GM23248 (cell line): ENCODE measurements at regions not wholly inside any gene's neighbourhood (a gene's known extent, or its start where the extent isn't known, plus 50 kb on each side); places are given as distances from the start of the nearest gene placed in this dataset.

Experiments used
- DNase-seq: peaks from one replicate; pipeline ENCODE4 v3.0.0-alpha.2; 2015
- H2AFZ ChIP-seq: fragments of 200-600 bp; sonication (generic); 2 replicates; pipeline ENCODE4 v1.6.1; 2016; ENCODE audit warnings: antibody characterized with exemption
- H3F3A ChIP-seq: fragments of 200-600 bp; sonication (generic); 2 replicates; pipeline ENCODE4 v1.6.1; 2016; ENCODE audit warnings: mild to moderate bottlenecking, antibody characterized with exemption, mixed run types; ENCODE audit not compliant: insufficient read depth
- H3K27ac ChIP-seq: fragments of 200-600 bp; sonication (generic); 2 replicates; pipeline ENCODE4 v1.5.1; 2016; ENCODE audit warnings: mild to moderate bottlenecking
- H3K27me3 ChIP-seq: fragments of 200-600 bp; sonication (generic); replicated peaks from 2 replicates; pipeline ENCODE4 v1.6.1; 2016; ENCODE audit warnings: mild to moderate bottlenecking; ENCODE audit not compliant: insufficient read depth
- H3K36me3 ChIP-seq: fragments of 200-600 bp; sonication (generic); 2 replicates; pipeline ENCODE4 v1.6.1; 2016; ENCODE audit warnings: low read depth, mild to moderate bottlenecking
- H3K4me1 ChIP-seq: fragments of 200-600 bp; sonication (generic); 2 replicates; pipeline ENCODE4 v1.6.1; 2016; ENCODE audit warnings: mild to moderate bottlenecking; ENCODE audit not compliant: insufficient read depth
- H3K4me2 ChIP-seq: fragments of 200-600 bp; sonication (generic); one replicate; pipeline ENCODE4 v1.6.1; 2016; ENCODE audit warnings: mild to moderate bottlenecking; ENCODE audit not compliant: unreplicated experiment
- H3K4me3 ChIP-seq: fragments of 200-600 bp; sonication (generic); 2 replicates; pipeline ENCODE4 v1.5.1; 2016; ENCODE audit warnings: mild to moderate bottlenecking
- H3K79me2 ChIP-seq: fragments of 200-600 bp; sonication (generic); 2 replicates; pipeline ENCODE4 v1.6.1; 2016; ENCODE audit warnings: mild to moderate bottlenecking; ENCODE audit not compliant: insufficient read depth
- H3K9ac ChIP-seq: fragments of 200-600 bp; sonication (generic); 2 replicates; pipeline ENCODE4 v1.6.1; 2016; ENCODE audit warnings: mild to moderate bottlenecking
- H3K9me2 ChIP-seq: fragments of 200-600 bp; sonication (generic); 2 replicates; pipeline ENCODE4 v1.6.1; 2016; ENCODE audit warnings: mixed run types, mild to moderate bottlenecking, moderate library complexity; ENCODE audit not compliant: insufficient read depth
- H3K9me3 ChIP-seq: fragments of 200-600 bp; sonication (generic); one replicate; pipeline ENCODE4 v1.6.1; 2017; ENCODE audit warnings: low read depth
- H4K20me1 ChIP-seq: fragments of 200-600 bp; sonication (generic); 2 replicates; pipeline ENCODE4 v1.6.0; 2016; ENCODE audit not compliant: insufficient read depth
- EZH2 ChIP-seq: fragments of 200-600 bp; sonication (generic); IDR thresholded peaks from 2 replicates; pipeline ENCODE4 v1.6.1; 2018; ENCODE audit warnings: antibody characterized with exemption, mild to moderate bottlenecking; ENCODE audit not compliant: insufficient read depth, poor library complexity, severe bottlenecking
- EZH2phosphoT487 ChIP-seq: fragments of 200-600 bp; sonication (generic); IDR thresholded peaks from 2 replicates; pipeline ENCODE4 v1.6.1; 2018; ENCODE audit warnings: antibody characterized with exemption, moderate library complexity, mild to moderate bottlenecking, low read depth; ENCODE audit not compliant: insufficient read depth
- WGBS, 2 experiments: methylation state at CpG; one replicate each; pipeline ENCODE4 v1.1.6; 2015 to 2017; ENCODE audit warnings: low lambda C conversion rate in 2 of 2, low coverage in 1 of 2; ENCODE audit errors: missing lambda C conversion rate in 2 of 2; 5-methylcytosine and 5-hydroxymethylcytosine counted together
- in situ Hi-C: fragments of 300-500 bp; cut with MboI; formaldehyde crosslinking; loops from 2 replicates; pipeline ENCODE4 v1.15.0; 2020

- Histone ChIP-seq H3K27me3 (no peaks in the 10 kb centered on the region), H3K9me2 (no peaks in the 10 kb centered on the region), H3K4me2 (no peak overlapping the region), H3K27ac (no peak overlapping the region), H2AFZ (no peak overlapping the region), H3K9me3 (peaks cover 4% of the 10 kb centered on the region), H3K4me3 (no peak overlapping the region), H3F3A (0 out of 2 replicates have a peak, but pooled peaks cover 4% of the 10 kb centered on the region), H3K4me1 (no peaks in the 10 kb centered on the region), H3K36me3 (no peaks in the 10 kb centered on the region), H3K9ac (no peak overlapping the region), H3K79me2 (no peaks in the 10 kb centered on the region), H4K20me1 (no peaks in the 10 kb centered on the region)
- DNase-seq = peak; percentile 38
- in situ Hi-C loops = no loop called here
- 42 to 48% methylated on average over 2 of the region's 2 CpGs for WGBS, 2 experiments
- TF ChIP-seq EZH2phosphoT487 (no peak), EZH2 (no peak)
Measured at GRCh38 chr2:223260681-223261080, 208.7 kb downstream of the KCNE4 start.

GRCh38 chr2:223262946-223263345, 211.0 kb downstream of the KCNE4 start:
- Histone ChIP-seq H3K9ac (no peak overlapping the region), H3F3A (0 out of 2 replicates have a peak, but pooled peaks cover 4% of the 10 kb centered on the region), H3K27ac (no peak overlapping the region), H3K4me3 (no peak overlapping the region), H3K4me2 (peak overlapping the region; percentile 9), H2AFZ (no peak overlapping the region), H3K27me3 (no peaks in the 10 kb centered on the region), H3K36me3 (no peaks in the 10 kb centered on the region), H3K9me2 (no peaks in the 10 kb centered on the region), H3K79me2 (no peaks in the 10 kb centered on the region), H3K9me3 (no peaks in the 10 kb centered on the region), H3K4me1 (no peaks in the 10 kb centered on the region), H4K20me1 (no peaks in the 10 kb centered on the region)
- WGBS, 2 experiments = 3 to 9% methylated on average over 6 of the region's 6 CpGs
- in situ Hi-C loops = no loop called here
- TF ChIP-seq EZH2 (no peak), EZH2phosphoT487 (no peak)
- DNase-seq = peak; percentile 57

- no peaks in the 10 kb centered on the region for H4K20me1 ChIP-seq
- H3K9me3 ChIP-seq = no peaks in the 10 kb centered on the region
- no peak for TF ChIP-seq EZH2
- no peak for TF ChIP-seq EZH2phosphoT487
- 0 out of 2 replicates have a peak, but pooled peaks cover 4% of the 10 kb centered on the region for H3F3A ChIP-seq
- H3K27me3 ChIP-seq = no peaks in the 10 kb centered on the region
- no peak overlapping the region for H2AFZ ChIP-seq
- no peak for DNase-seq
- H3K4me3 ChIP-seq = no peak overlapping the region
- in situ Hi-C loops = no loop called here
- no peaks in the 10 kb centered on the region for H3K79me2 ChIP-seq
- no peak overlapping the region for H3K4me2 ChIP-seq
- no peak overlapping the region for H3K27ac ChIP-seq
- no peaks in the 10 kb centered on the region for H3K9me2 ChIP-seq
- no peak overlapping the region for H3K9ac ChIP-seq
- no peaks in the 10 kb centered on the region for H3K36me3 ChIP-seq
- H3K4me1 ChIP-seq = no peaks in the 10 kb centered on the region
- WGBS, 2 experiments = 70 to 73% methylated on average over 2 of the region's 2 CpGs
Measured at GRCh38 chr2:223264541-223265193, 212.7 kb downstream of the KCNE4 start.

- Histone ChIP-seq H3K79me2 (no peaks in the 10 kb centered on the region), H3K4me2 (no peak overlapping the region), H3K9ac (no peak overlapping the region), H2AFZ (no peak overlapping the region), H3K36me3 (no peaks in the 10 kb centered on the region), H3K9me3 (no peaks in the 10 kb centered on the region), H3K4me3 (no peak overlapping the region), H3K27ac (no peak overlapping the region), H3K9me2 (no peaks in the 10 kb centered on the region), H3K4me1 (no peaks in the 10 kb centered on the region), H4K20me1 (no peaks in the 10 kb centered on the region), H3K27me3 (no peaks in the 10 kb centered on the region), H3F3A (0 out of 2 replicates have a peak, but pooled peaks cover 4% of the 10 kb centered on the region)
- TF ChIP-seq EZH2 = no peak
- no peak for DNase-seq
- WGBS, 2 experiments = 68 to 69% methylated on average over 6 of the region's 6 CpGs
- in situ Hi-C loops = no loop called here
Measured at GRCh38 chr2:223267160-223267951, 215.4 kb downstream of the KCNE4 start.
